Spleen (tissue), 7 donors: ENCODE measurements at regions not wholly inside any gene's neighbourhood (a gene's known extent, or its start where the extent isn't known, plus 50 kb on each side); places are given as distances from the start of the nearest gene placed in this dataset.

Experiments
- CTCF ChIP-seq, 11 experiments: fragments of 200-600 bp in 7 of 11; fragments of 450-650 bp in 4 of 11; sonication (generic) in 4 of 11; IDR thresholded peaks in 8 of 11; conservative IDR thresholded peaks in 3 of 11; 1 replicate in 7 of 11; 2 replicates in 4 of 11; pipeline versions ENCODE4 v1.4.0 to v1.8.0; 2016 to 2021; ENCODE audit warnings: antibody characterized with exemption in 11 of 11, inconsistent platforms in 4 of 11, mild to moderate bottlenecking in 1 of 11
- POLR2A ChIP-seq, 3 donors: fragments of 450-650 bp; IDR thresholded peaks; one replicate each; pipeline ENCODE4 v1.5.1; 2017; ENCODE audit warnings: antibody characterized with exemption in 3 of 3, mild to moderate bottlenecking in 1 of 3
- POLR2AphosphoS5 ChIP-seq, 3 donors: sonication (generic); formaldehyde crosslinking; IDR thresholded peaks; one replicate each; pipeline ENCODE4 v1.5.1; 2017; ENCODE audit warnings: antibody characterized with exemption in 3 of 3
- donor health status: DM: no; HTN: no; CAD: no; lungs with moderate emphysema.
- donor health status: DM: no; HTN: no; CAD: no.
- donor health status: DM: no; HTN: no; CAD: no.

- TF ChIP-seq CTCF (IDR thresholded peaks at IDR 0.05 in 8 of 11, conservative IDR thresholded peaks at IDR 0.05 in 3 of 11) (no peak), POLR2A (IDR thresholded peaks at IDR 0.05) (no peak), POLR2AphosphoS5 (IDR thresholded peaks at IDR 0.05) (no peak)
Observed at GRCh38 chr5:122565331-122565730, 209.5 kb upstream of the SNX2 start.
